ENCODE measurements at regions not wholly inside any gene's neighbourhood (a gene's known extent, or its start where the extent isn't known, plus 50 kb on each side); places are given as distances from the start of the nearest gene placed in this dataset.
A peak's percentile ranks its signal among the peaks of the same experiment; 100 is the strongest.

- peaks cover 0 to 4% of the 10 kb centered on the region in 2 donors for H3K4me1 Mint-ChIP-seq
- no peak overlapping the region for H3K4me3 Mint-ChIP-seq
- DNase-seq, result no peak
- peaks cover 26 to 28% of the 10 kb centered on the region in 2 donors for H3K9me3 Mint-ChIP-seq
- peaks cover 4 to 12% of the 10 kb centered on the region in 2 donors for H3K36me3 Mint-ChIP-seq
- H3K27ac Mint-ChIP-seq, result no peak overlapping the region
- no peak for ATAC-seq (replicated peaks)
- peaks cover 21 to 33% of the 10 kb centered on the region in 2 donors for H3K27me3 Mint-ChIP-seq
Observed at GRCh38 chr12:107826276-107826675, 51.8 kb downstream of the ASCL4 start.

GRCh38 chr12:107829271-107829670, 54.8 kb downstream of the ASCL4 start:
- Mint-ChIP-seq H3K27ac (no peak overlapping the region), H3K36me3 (peaks cover 4 to 9% of the 10 kb centered on the region in 2 donors), H3K9me3 (peaks cover 19 to 24% of the 10 kb centered on the region in 2 donors), H3K27me3 (peaks cover 23 to 42% of the 10 kb centered on the region in 2 donors), H3K4me1 (no peaks in the 10 kb centered on the region), H3K4me3 (no peak overlapping the region)
- no peak for ATAC-seq (replicated peaks)
- DNase-seq, result no peak

- Mint-ChIP-seq H3K9me3 (peaks cover 4 to 5% of the 10 kb centered on the region in 2 donors), H3K36me3 (peaks cover 1 to 4% of the 10 kb centered on the region in 2 donors), H3K4me3 (no peak overlapping the region), H3K4me1 (no peaks in the 10 kb centered on the region), H3K27me3 (peaks cover 38 to 55% of the 10 kb centered on the region in 2 donors), H3K27ac (no peak overlapping the region)
- DNase-seq, result no peak
- ATAC-seq (replicated peaks), result no peak
Observed at GRCh38 chr12:107832441-107832840, 57.9 kb downstream of the ASCL4 start.

GRCh38 chr12:107840186-107840585, 65.7 kb downstream of the ASCL4 start:
- no peak for DNase-seq
- Mint-ChIP-seq H3K27me3 (peaks cover 22 to 43% of the 10 kb centered on the region in 2 donors), H3K36me3 (no peaks in the 10 kb centered on the region), H3K4me3 (no peak overlapping the region), H3K27ac (no peak overlapping the region), H3K4me1 (peaks cover 8 to 14% of the 10 kb centered on the region in 2 donors), H3K9me3 (no peaks in the 10 kb centered on the region)
- ATAC-seq (replicated peaks), result no peak

GRCh38 chr12:107843351-107844311, 69.1 kb downstream of the ASCL4 start:
- no peaks in the 10 kb centered on the region for H3K36me3 Mint-ChIP-seq
- DNase-seq, result no peak
- peaks cover 36 to 61% of the 10 kb centered on the region in 2 donors for H3K27me3 Mint-ChIP-seq
- H3K4me3 Mint-ChIP-seq, result peak overlapping the region; percentile 66 to 73
- H3K4me1 Mint-ChIP-seq, result peaks cover 8 to 14% of the 10 kb centered on the region in 2 donors
- peak in 1 of 2 donors; percentile 25 for ATAC-seq (replicated peaks)
- H3K9me3 Mint-ChIP-seq, result no peaks in the 10 kb centered on the region
- peak overlapping the region; percentile 16 for H3K27ac Mint-ChIP-seq

- H3K9me3 Mint-ChIP-seq, result no peaks in the 10 kb centered on the region
- H3K4me3 Mint-ChIP-seq, result peak overlapping the region; percentile 55 to 62
- H3K4me1 Mint-ChIP-seq, result peaks cover 8 to 14% of the 10 kb centered on the region in 2 donors
- H3K36me3 Mint-ChIP-seq, result no peaks in the 10 kb centered on the region
- H3K27ac Mint-ChIP-seq, result no peak overlapping the region
- peaks cover 44 to 69% of the 10 kb centered on the region in 2 donors for H3K27me3 Mint-ChIP-seq
- ATAC-seq (replicated peaks) (peak in 1 of 2 donors; percentile 46), DNase-seq (no peak)
Observed at GRCh38 chr12:107844312-107844921, 69.9 kb downstream of the ASCL4 start.

- DNase-seq (no peak), ATAC-seq (replicated peaks) (no peak)
- Mint-ChIP-seq H3K36me3 (no peaks in the 10 kb centered on the region), H3K27ac (no peak overlapping the region), H3K4me3 (no peak overlapping the region), H3K4me1 (peaks cover 5 to 14% of the 10 kb centered on the region in 2 donors), H3K9me3 (no peaks in the 10 kb centered on the region), H3K27me3 (peaks cover 50 to 72% of the 10 kb centered on the region in 2 donors)
Observed at GRCh38 chr12:107845226-107845979, 70.9 kb downstream of the ASCL4 start.

GRCh38 chr12:107845980-107846659, 71.6 kb downstream of the ASCL4 start:
- no peak overlapping the region for H3K27ac Mint-ChIP-seq
- H3K27me3 Mint-ChIP-seq, result peaks cover 50 to 69% of the 10 kb centered on the region in 2 donors
- DNase-seq, result no peak
- no peak overlapping the region for H3K4me3 Mint-ChIP-seq
- H3K36me3 Mint-ChIP-seq, result no peaks in the 10 kb centered on the region
- H3K9me3 Mint-ChIP-seq, result no peaks in the 10 kb centered on the region
- peaks cover 4 to 14% of the 10 kb centered on the region in 2 donors for H3K4me1 Mint-ChIP-seq
- ATAC-seq (replicated peaks), result no peak

GRCh38 chr12:107847430-107847829, 72.9 kb downstream of the ASCL4 start:
- no peaks in the 10 kb centered on the region for H3K9me3 Mint-ChIP-seq
- no peak overlapping the region for H3K4me3 Mint-ChIP-seq
- DNase-seq (no peak), ATAC-seq (replicated peaks) (no peak)
- H3K4me1 Mint-ChIP-seq, result peaks cover 4 to 14% of the 10 kb centered on the region in 2 donors
- no peaks in the 10 kb centered on the region for H3K36me3 Mint-ChIP-seq
- H3K27me3 Mint-ChIP-seq, result peaks cover 55 to 74% of the 10 kb centered on the region in 2 donors
- H3K27ac Mint-ChIP-seq, result no peak overlapping the region

GRCh38 chr12:107847830-107848229, 73.3 kb downstream of the ASCL4 start:
- H3K4me1 Mint-ChIP-seq, result peaks cover 4 to 14% of the 10 kb centered on the region in 2 donors
- H3K27ac Mint-ChIP-seq, result no peak overlapping the region
- H3K4me3 Mint-ChIP-seq, result no peak overlapping the region
- peaks cover 55 to 75% of the 10 kb centered on the region in 2 donors for H3K27me3 Mint-ChIP-seq
- DNase-seq (no peak), ATAC-seq (replicated peaks) (no peak)
- no peaks in the 10 kb centered on the region for H3K9me3 Mint-ChIP-seq
- H3K36me3 Mint-ChIP-seq, result no peaks in the 10 kb centered on the region

GRCh38 chr12:107853479-107853878, 79.0 kb downstream of the ASCL4 start:
- Mint-ChIP-seq H3K36me3 (no peaks in the 10 kb centered on the region), H3K4me3 (no peak overlapping the region), H3K4me1 (no peaks in the 10 kb centered on the region), H3K27me3 (peaks cover 30 to 45% of the 10 kb centered on the region in 2 donors), H3K9me3 (no peaks in the 10 kb centered on the region), H3K27ac (no peak overlapping the region)
- DNase-seq (no peak), ATAC-seq (replicated peaks) (no peak)

GRCh38 chr12:107855471-107855870, 81.0 kb downstream of the ASCL4 start:
- DNase-seq, result no peak
- no peak overlapping the region for H3K4me3 Mint-ChIP-seq
- no peaks in the 10 kb centered on the region for H3K36me3 Mint-ChIP-seq
- no peak overlapping the region for H3K27ac Mint-ChIP-seq
- no peaks in the 10 kb centered on the region for H3K4me1 Mint-ChIP-seq
- H3K9me3 Mint-ChIP-seq, result no peaks in the 10 kb centered on the region
- peaks cover 24 to 38% of the 10 kb centered on the region in 2 donors for H3K27me3 Mint-ChIP-seq
- no peak for ATAC-seq (replicated peaks)

- no peak for DNase-seq
- H3K9me3 Mint-ChIP-seq, result no peaks in the 10 kb centered on the region
- H3K4me3 Mint-ChIP-seq, result no peak overlapping the region
- H3K27ac Mint-ChIP-seq, result no peak overlapping the region
- ATAC-seq (replicated peaks), result no peak
- peaks cover 30 to 42% of the 10 kb centered on the region in 2 donors for H3K27me3 Mint-ChIP-seq
- H3K4me1 Mint-ChIP-seq, result no peaks in the 10 kb centered on the region
- no peaks in the 10 kb centered on the region for H3K36me3 Mint-ChIP-seq
Observed at GRCh38 chr12:107856096-107856495, 81.6 kb downstream of the ASCL4 start.

- Mint-ChIP-seq H3K4me1 (no peaks in the 10 kb centered on the region), H3K9me3 (no peaks in the 10 kb centered on the region), H3K4me3 (no peak overlapping the region), H3K27ac (no peak overlapping the region), H3K36me3 (no peaks in the 10 kb centered on the region), H3K27me3 (peaks cover 30 to 48% of the 10 kb centered on the region in 2 donors)
- DNase-seq (no peak), ATAC-seq (replicated peaks) (no peak)
Observed at GRCh38 chr12:107857191-107857590, 82.7 kb downstream of the ASCL4 start.
